ENCODE measurements at regions not wholly inside any gene's neighbourhood (a gene's known extent, or its start where the extent isn't known, plus 50 kb on each side); places are given as distances from the start of the nearest gene placed in this dataset.

- no peaks in the 10 kb centered on the region for H3K36me3 ChIP-seq (ENCODE audit: control insufficient read depth, insufficient read depth, low read length)
- POLR2A ChIA-PET: interaction anchor here (1.3 kb wide), 1 partner anchor 8 kb away, joined by 7 read pairs; no protein-coding TSS in a partner anchor
- H3K4me3 ChIP-seq: no peak overlapping the region
- no TSS peak for BruUV-seq (replicated peaks)
- H3K27me3 ChIP-seq (ENCODE audit: control insufficient read depth in 2 of 2, insufficient read depth in 2 of 2, low read length in 2 of 2): peaks cover 81 to 94% of the 10 kb centered on the region in 2 experiments
- CTCF ChIA-PET (ENCODE audit: low intra/inter-chr PET ratio): no interaction called here
- H3K4me1 ChIP-seq (replicated peaks in 1 of 2; ENCODE audit: control insufficient read depth in 2 of 2, insufficient read depth in 2 of 2, low read length in 2 of 2): no peaks in the 10 kb centered on the region
- no peak overlapping the region for H2AFZ ChIP-seq (ENCODE audit: low read depth, low read length)
- no peak overlapping the region for H3K9ac ChIP-seq (ENCODE audit: insufficient read depth in 1 of 2, low read depth in 2 of 2, low read length in 2 of 2)
- H3K9me1 ChIP-seq (ENCODE audit: control insufficient read depth, insufficient read depth, low read length): peaks cover 3% of the 10 kb centered on the region
- no peak overlapping the region for H3K4me2 ChIP-seq (ENCODE audit: insufficient read depth, low read length)
- in situ Hi-C loops (cut with MboI) (no loop called here), intact Hi-C loops (cut with micrococcal nuclease) (no loop called here)
- no peaks in the 10 kb centered on the region for H3K9me3 ChIP-seq (replicated peaks; ENCODE audit: control insufficient read depth, insufficient read depth, low read depth, low read length)
- DNase-seq (ENCODE audit: extremely low read depth in 1 of 4, low spot score in 3 of 4): no peak
- H3K27ac ChIP-seq (ENCODE audit: extremely low read depth, low read depth, low read length): no peak overlapping the region
- no peaks in the 10 kb centered on the region for H3K79me2 ChIP-seq (ENCODE audit: control insufficient read depth, insufficient read depth, low read length)
- WGBS (ENCODE audit: insufficient coverage, low coverage, missing lambda C conversion rate): 19% methylated on average over 8 of the region's 8 CpGs
- H4K20me1 ChIP-seq (replicated peaks; ENCODE audit: control insufficient read depth, insufficient read depth, low read length): peaks cover 56% of the 10 kb centered on the region
- ATAC-seq: no peak
- FAIRE-seq: no peak
- 0 out of 2 replicates have a peak, but pooled peaks have one; percentile 22 for TF ChIP-seq ZNF740 (CRISPR knock-in tag; IDR thresholded peaks at IDR 0.05)
- no peak for TF ChIP-seq ZNF740 (tag; IDR thresholded peaks at IDR 0.05)
- TF ChIP-seq FOXA3 (CRISPR knock-in tag; conservative IDR thresholded peaks at IDR 0.05 in 1 of 2, IDR thresholded peaks at IDR 0.05 in 1 of 2): no peak
- 0 out of 2 replicates have a peak, but pooled peaks have one; percentile 18 for TF ChIP-seq CEBPG (CRISPR knock-in tag; IDR thresholded peaks at IDR 0.05)
- no peak for TF ChIP-seq CEBPG (tag; conservative IDR thresholded peaks at IDR 0.05 in 1 of 2, IDR thresholded peaks at IDR 0.05 in 1 of 2)
- TF ChIP-seq BCOR (IDR thresholded peaks at IDR 0.05): no peak
- no peak for TF ChIP-seq GMEB1 (CRISPR knock-in tag; IDR thresholded peaks at IDR 0.05)
- peak; percentile 84 for TF ChIP-seq CEBPB (tag; IDR thresholded peaks at IDR 0.05)
These were observed 172.4 kb upstream of the IQSEC1 start for GRCh38 chr3:13245615-13245978.

Measured in K562 (cell line).